ENCODE measurements at regions not wholly inside any gene's neighbourhood (a gene's known extent, or its start where the extent isn't known, plus 50 kb on each side); places are given as distances from the start of the nearest gene placed in this dataset.

DNA sequence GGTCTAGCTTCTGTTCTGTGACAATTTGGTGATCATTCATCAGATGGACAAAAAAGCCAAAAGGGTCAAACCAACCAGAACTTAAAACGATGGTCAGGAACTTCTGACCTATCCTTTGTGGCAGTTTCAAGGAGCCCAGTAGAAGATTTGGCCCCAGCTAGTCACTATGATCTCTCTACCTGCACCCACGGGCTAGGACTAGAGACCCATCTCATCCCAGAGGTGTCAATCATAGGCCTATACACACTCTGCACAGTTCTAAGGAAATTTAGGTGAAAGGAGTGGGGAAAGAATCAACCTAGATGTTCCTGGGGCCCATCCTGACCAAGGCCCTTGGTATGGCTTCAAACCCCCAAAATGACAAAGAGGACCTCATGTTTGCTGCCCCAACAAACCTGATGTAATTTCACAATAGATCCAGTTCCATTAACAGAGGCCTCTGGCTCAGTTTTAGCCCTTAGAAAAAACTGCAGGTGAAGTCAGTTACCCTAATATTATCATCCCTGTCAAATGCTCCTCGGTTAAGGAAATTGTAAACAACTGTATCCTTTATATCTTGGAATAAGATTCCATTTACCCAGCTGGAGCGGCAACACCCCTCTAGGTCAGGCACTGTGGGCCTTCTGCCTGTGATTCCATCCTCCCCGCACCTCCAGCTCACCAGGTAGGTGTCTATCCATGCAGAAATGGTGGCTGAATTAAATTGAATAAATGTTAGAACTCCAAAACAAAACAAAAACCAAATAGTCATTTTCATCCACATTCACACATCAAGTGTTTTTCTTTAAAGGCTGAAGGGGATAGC is 138.7 kb downstream of the ENC1 start:
- TF ChIP-seq, protein P1, sequence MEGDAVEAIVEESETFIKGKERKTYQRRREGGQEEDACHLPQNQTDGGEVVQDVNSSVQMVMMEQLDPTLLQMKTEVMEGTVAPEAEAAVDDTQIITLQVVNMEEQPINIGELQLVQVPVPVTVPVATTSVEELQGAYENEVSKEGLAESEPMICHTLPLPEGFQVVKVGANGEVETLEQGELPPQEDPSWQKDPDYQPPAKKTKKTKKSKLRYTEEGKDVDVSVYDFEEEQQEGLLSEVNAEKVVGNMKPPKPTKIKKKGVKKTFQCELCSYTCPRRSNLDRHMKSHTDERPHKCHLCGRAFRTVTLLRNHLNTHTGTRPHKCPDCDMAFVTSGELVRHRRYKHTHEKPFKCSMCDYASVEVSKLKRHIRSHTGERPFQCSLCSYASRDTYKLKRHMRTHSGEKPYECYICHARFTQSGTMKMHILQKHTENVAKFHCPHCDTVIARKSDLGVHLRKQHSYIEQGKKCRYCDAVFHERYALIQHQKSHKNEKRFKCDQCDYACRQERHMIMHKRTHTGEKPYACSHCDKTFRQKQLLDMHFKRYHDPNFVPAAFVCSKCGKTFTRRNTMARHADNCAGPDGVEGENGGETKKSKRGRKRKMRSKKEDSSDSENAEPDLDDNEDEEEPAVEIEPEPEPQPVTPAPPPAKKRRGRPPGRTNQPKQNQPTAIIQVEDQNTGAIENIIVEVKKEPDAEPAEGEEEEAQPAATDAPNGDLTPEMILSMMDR (IDR thresholded peaks at IDR 0.05; ENCODE audit: low read length) = no peak
- TF ChIP-seq EZH2phosphoT487 (IDR thresholded peaks at IDR 0.05; ENCODE audit: low read length) (no peak), EZH2 (optimal IDR thresholded peaks at IDR 0.05; ENCODE audit: low read depth, low read length) (no peak)
- H2AFZ ChIP-seq (ENCODE audit: low read length) = no peak overlapping the region
- no peaks in the 10 kb centered on the region for H3K79me2 ChIP-seq (ENCODE audit: low read length)
- H4K20me1 ChIP-seq (ENCODE audit: insufficient read depth, low read length) = no peaks in the 10 kb centered on the region
- H3K4me1 ChIP-seq (ENCODE audit: low read length) = no peaks in the 10 kb centered on the region
- no peaks in the 10 kb centered on the region for H3K36me3 ChIP-seq (replicated peaks; ENCODE audit: insufficient read depth, low read length)
- H3K27ac ChIP-seq (ENCODE audit: low read length) = no peak overlapping the region
- no peak overlapping the region for H3K4me3 ChIP-seq (ENCODE audit: low read length)
- no peaks in the 10 kb centered on the region for H3K9me2 ChIP-seq (replicated peaks; ENCODE audit: insufficient read depth, low read length)
- H3K9ac ChIP-seq (ENCODE audit: low read length) = no peak overlapping the region
- no peaks in the 10 kb centered on the region for H3K9me3 ChIP-seq (replicated peaks; ENCODE audit: insufficient read depth, low read length)
- DNase-seq = no peak
- no peaks in the 10 kb centered on the region for H3K27me3 ChIP-seq (replicated peaks; ENCODE audit: insufficient read depth, low read length)
- H3F3A ChIP-seq (ENCODE audit: insufficient read depth, low read length) = no peaks in the 10 kb centered on the region
- no peak overlapping the region for H3K4me2 ChIP-seq (ENCODE audit: low read depth, low read length)

DNA sequence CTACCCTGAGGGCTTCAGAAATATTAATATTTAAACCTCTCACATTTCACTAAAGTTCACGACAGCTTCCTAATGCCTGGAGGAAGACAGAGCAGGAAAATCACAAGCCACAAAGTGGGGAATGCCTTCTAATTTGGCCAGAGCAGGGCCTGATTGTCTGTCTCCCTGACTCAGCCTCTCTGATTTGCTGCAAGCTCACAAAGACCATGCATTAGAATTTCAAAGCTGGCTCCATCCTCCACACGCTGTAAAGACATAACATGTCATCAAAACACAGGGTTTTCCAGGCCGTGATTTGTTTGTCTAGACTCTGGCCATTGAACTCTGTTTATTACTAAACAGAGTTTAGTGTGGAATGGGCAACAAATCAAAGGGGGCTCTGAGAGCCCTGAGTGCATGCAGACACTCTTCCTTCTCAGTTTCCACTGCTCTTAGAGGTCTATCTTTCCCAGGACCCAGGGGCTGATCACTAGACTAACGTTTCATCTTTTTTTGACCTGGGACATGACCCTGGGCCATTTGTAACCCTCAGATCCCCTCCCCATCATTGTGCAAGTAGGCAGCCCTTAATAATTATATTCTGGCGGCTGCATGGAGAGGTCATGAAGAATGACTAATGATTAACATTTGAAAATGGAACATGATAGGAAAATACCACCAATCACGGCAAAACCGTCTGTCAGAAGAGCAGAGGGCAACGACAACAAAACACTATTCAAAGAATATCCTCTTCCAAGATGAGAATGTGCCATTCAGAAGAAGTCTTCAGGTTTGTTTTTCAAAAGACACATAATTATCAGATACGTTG is 140.2 kb downstream of the ENC1 start:
- Histone ChIP-seq H3K4me1 (ENCODE audit: low read length) (no peaks in the 10 kb centered on the region), H4K20me1 (ENCODE audit: insufficient read depth, low read length) (no peaks in the 10 kb centered on the region), H3K9ac (ENCODE audit: low read length) (no peak overlapping the region), H3K36me3 (replicated peaks; ENCODE audit: insufficient read depth, low read length) (no peaks in the 10 kb centered on the region), H3K9me3 (replicated peaks; ENCODE audit: insufficient read depth, low read length) (no peaks in the 10 kb centered on the region), H3K9me2 (replicated peaks; ENCODE audit: insufficient read depth, low read length) (no peaks in the 10 kb centered on the region), H2AFZ (ENCODE audit: low read length) (no peak overlapping the region), H3F3A (ENCODE audit: insufficient read depth, low read length) (no peaks in the 10 kb centered on the region), H3K4me2 (ENCODE audit: low read depth, low read length) (no peak overlapping the region), H3K79me2 (ENCODE audit: low read length) (no peaks in the 10 kb centered on the region), H3K27ac (ENCODE audit: low read length) (no peak overlapping the region), H3K4me3 (ENCODE audit: low read length) (no peak overlapping the region), H3K27me3 (replicated peaks; ENCODE audit: insufficient read depth, low read length) (no peaks in the 10 kb centered on the region)
- no peak for DNase-seq
- TF ChIP-seq EZH2 (optimal IDR thresholded peaks at IDR 0.05; ENCODE audit: low read depth, low read length) = no peak
- no peak for TF ChIP-seq EZH2phosphoT487 (IDR thresholded peaks at IDR 0.05; ENCODE audit: low read length)
- TF ChIP-seq, protein P1 (IDR thresholded peaks at IDR 0.05; ENCODE audit: low read length) = no peak

DNA sequence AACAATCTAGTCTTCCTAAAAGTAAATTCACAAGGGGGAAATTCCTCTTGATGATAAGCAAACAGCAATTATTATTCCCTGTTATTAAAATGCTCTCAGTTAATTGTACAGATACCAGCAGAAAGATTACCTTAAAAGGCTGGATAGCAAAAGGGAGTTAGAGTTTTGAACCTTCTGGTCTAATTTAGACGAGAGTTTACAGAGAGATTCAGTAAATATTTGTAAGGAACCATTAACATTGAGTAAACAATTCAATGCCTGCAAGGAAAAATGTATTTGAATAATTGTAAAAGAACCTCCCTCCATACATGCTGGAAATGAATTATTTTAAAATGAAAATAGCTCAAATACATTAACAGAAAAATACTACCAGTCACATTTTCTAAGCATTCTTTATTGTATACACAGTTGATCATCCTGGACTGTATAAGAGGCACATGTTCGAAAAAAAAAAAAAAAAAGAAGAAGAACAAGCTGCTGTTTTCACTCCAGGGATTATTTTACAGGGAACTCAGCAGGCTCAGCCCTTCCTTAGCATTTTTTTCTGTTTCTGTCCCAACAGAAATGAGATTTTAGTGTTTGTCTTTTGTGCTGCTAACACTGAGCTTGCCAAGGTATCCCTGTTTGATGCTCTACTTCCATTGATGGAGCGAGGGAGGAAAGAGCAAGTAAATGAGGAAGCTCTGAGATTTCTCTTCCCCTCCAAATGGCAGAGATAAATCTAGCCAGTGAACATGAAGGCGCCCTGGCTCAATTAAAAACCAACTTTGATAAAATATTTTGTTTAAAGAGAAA is 141.1 kb downstream of the ENC1 start:
- Histone ChIP-seq H4K20me1 (ENCODE audit: insufficient read depth, low read length) (no peaks in the 10 kb centered on the region), H3K4me2 (ENCODE audit: low read depth, low read length) (no peak overlapping the region), H3K4me1 (ENCODE audit: low read length) (no peaks in the 10 kb centered on the region), H3K9ac (ENCODE audit: low read length) (no peak overlapping the region), H2AFZ (ENCODE audit: low read length) (no peak overlapping the region), H3K27me3 (replicated peaks; ENCODE audit: insufficient read depth, low read length) (no peaks in the 10 kb centered on the region), H3K9me2 (replicated peaks; ENCODE audit: insufficient read depth, low read length) (no peaks in the 10 kb centered on the region), H3K9me3 (replicated peaks; ENCODE audit: insufficient read depth, low read length) (no peaks in the 10 kb centered on the region), H3K4me3 (ENCODE audit: low read length) (no peak overlapping the region), H3K36me3 (replicated peaks; ENCODE audit: insufficient read depth, low read length) (no peaks in the 10 kb centered on the region), H3K27ac (ENCODE audit: low read length) (no peak overlapping the region), H3F3A (ENCODE audit: insufficient read depth, low read length) (no peaks in the 10 kb centered on the region), H3K79me2 (ENCODE audit: low read length) (no peaks in the 10 kb centered on the region)
- TF ChIP-seq, protein P1 (IDR thresholded peaks at IDR 0.05; ENCODE audit: low read length) = no peak
- TF ChIP-seq EZH2 (optimal IDR thresholded peaks at IDR 0.05; ENCODE audit: low read depth, low read length) (no peak), EZH2phosphoT487 (IDR thresholded peaks at IDR 0.05; ENCODE audit: low read length) (no peak)
- DNase-seq = no peak
